HL-60 (cell line): ENCODE measurements at regions not wholly inside any gene's neighbourhood (a gene's known extent, or its start where the extent isn't known, plus 50 kb on each side); places are given as distances from the start of the nearest gene placed in this dataset.

Experiments used
- DNase-seq, 2 experiments: peaks; one replicate each; pipeline ENCODE4 v3.0.0-alpha.2; 2010 to 2020; ENCODE audit warnings: low read depth in 1 of 2, low spot score in 1 of 2
- H3K27ac ChIP-seq: fragments of 250-450 bp; sonication (Bioruptor Pico); replicated peaks from 2 replicates; pipeline ENCODE4 v1.5.1; 2020; ENCODE audit warnings: mild to moderate bottlenecking, moderate library complexity
- H3K27me3 ChIP-seq: fragments of 250-450 bp; sonication (Bioruptor Pico); 2 replicates; pipeline ENCODE4 v1.5.1; 2021; ENCODE audit warnings: mild to moderate bottlenecking, moderate library complexity; ENCODE audit not compliant: insufficient read depth, poor library complexity, severe bottlenecking
- H3K4me3 ChIP-seq: replicated peaks from 2 replicates; pipeline ENCODE4 v1.5.1; 2011; ENCODE audit warnings: mild to moderate bottlenecking, control low read depth, low read length; ENCODE audit not compliant: insufficient read depth
- GABPA ChIP-seq: IDR thresholded peaks from 2 replicates; pipeline ENCODE4 v1.6.1; 2012; ENCODE audit warnings: low read depth
- POLR2AphosphoS5 ChIP-seq: IDR thresholded peaks from 2 replicates; pipeline ENCODE4 v1.6.1; 2012; ENCODE audit warnings: low read depth
- REST ChIP-seq: IDR thresholded peaks from 2 replicates; pipeline ENCODE4 v1.6.1; 2012; ENCODE audit warnings: low read depth; ENCODE audit not compliant: insufficient replicate concordance
- SPI1 ChIP-seq: IDR thresholded peaks from 2 replicates; pipeline ENCODE4 v1.6.1; 2012; ENCODE audit warnings: low read depth, mild to moderate bottlenecking, borderline replicate concordance
- TF ChIP-seq, protein P1 (sequence below): IDR thresholded peaks from one replicate; pipeline ENCODE4 v1.5.1; 2011; ENCODE audit warnings: low read length, control low read depth, inconsistent platforms; ENCODE audit not compliant: insufficient read depth

GRCh38 chr4:34721835-34722234, 1522.5 kb downstream of the ARAP2 start:
- Histone ChIP-seq H3K27me3 (no peaks in the 10 kb centered on the region), H3K27ac (no peak overlapping the region), H3K4me3 (no peak overlapping the region)
- DNase-seq = no peak
- no peak for TF ChIP-seq REST
- no peak for TF ChIP-seq GABPA
- TF ChIP-seq, protein P1, sequence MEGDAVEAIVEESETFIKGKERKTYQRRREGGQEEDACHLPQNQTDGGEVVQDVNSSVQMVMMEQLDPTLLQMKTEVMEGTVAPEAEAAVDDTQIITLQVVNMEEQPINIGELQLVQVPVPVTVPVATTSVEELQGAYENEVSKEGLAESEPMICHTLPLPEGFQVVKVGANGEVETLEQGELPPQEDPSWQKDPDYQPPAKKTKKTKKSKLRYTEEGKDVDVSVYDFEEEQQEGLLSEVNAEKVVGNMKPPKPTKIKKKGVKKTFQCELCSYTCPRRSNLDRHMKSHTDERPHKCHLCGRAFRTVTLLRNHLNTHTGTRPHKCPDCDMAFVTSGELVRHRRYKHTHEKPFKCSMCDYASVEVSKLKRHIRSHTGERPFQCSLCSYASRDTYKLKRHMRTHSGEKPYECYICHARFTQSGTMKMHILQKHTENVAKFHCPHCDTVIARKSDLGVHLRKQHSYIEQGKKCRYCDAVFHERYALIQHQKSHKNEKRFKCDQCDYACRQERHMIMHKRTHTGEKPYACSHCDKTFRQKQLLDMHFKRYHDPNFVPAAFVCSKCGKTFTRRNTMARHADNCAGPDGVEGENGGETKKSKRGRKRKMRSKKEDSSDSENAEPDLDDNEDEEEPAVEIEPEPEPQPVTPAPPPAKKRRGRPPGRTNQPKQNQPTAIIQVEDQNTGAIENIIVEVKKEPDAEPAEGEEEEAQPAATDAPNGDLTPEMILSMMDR = no peak
- TF ChIP-seq POLR2AphosphoS5 = no peak
- TF ChIP-seq SPI1 = no peak

DNA sequence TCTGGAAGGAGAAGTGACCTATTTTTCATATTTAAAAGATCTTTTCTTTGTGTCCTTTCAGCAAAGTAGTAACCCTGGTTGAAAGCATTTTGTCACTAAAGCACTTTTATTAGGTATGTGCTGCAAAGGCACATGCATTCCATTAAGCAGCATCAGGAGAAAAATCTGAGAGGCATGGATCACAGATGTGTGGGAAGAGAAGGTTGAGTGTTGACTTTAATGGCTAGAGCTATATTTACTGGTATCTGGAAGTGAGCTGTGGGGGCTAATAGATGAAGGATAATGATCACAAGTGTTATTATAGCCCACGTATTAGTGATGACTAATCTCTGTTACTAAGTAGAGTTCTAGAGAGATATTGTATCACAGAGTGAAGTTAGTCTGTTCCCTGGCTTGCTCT, 1520.7 kb downstream of the ARAP2 start:
- DNase-seq = no peak
- no peak for TF ChIP-seq SPI1
- Histone ChIP-seq H3K27me3 (no peaks in the 10 kb centered on the region), H3K27ac (no peak overlapping the region), H3K4me3 (no peak overlapping the region)

GRCh38 chr4:34724491-34724890, 1519.8 kb downstream of the ARAP2 start:
- Histone ChIP-seq H3K27ac (no peak overlapping the region), H3K4me3 (no peak overlapping the region), H3K27me3 (no peaks in the 10 kb centered on the region)
- DNase-seq = no peak
- TF ChIP-seq GABPA = no peak
- no peak for TF ChIP-seq POLR2AphosphoS5
- TF ChIP-seq REST = no peak
- no peak for TF ChIP-seq SPI1
- TF ChIP-seq, protein P1 = no peak

DNA sequence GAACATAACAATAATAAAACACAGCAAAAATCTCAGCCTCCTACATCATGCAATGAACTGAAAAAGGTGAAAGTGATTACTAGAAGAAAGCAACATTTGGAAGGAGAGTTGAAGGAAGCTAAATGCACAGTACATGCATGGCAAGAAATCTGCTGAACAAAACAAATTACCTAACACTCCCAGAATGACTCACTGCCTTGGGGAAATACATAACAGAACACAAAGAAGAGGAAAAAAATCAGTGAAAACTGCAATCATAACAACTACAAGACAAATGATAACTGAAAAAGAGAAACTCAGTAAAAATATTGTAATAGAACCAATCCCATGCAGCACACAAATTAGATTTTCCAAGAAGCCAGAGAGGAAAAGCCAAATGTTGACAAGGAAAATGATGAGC, 1513.2 kb downstream of the ARAP2 start:
- Histone ChIP-seq H3K4me3 (no peak overlapping the region), H3K27me3 (no peaks in the 10 kb centered on the region), H3K27ac (no peak overlapping the region)
- TF ChIP-seq GABPA (no peak), SPI1 (no peak), REST (no peak), POLR2AphosphoS5 (no peak)
- TF ChIP-seq, protein P1 = no peak
- DNase-seq = no peak
